HG03045 (cell line): ENCODE measurements at regions not wholly inside any gene's neighbourhood (a gene's known extent, or its start where the extent isn't known, plus 50 kb on each side); places are given as distances from the start of the nearest gene placed in this dataset.
"Not testable (repeated sequence)": the region's sequence is repeated elsewhere in the genome, so short reads cannot be mapped to it uniquely, and the experiment has no call there.

Experiments
- ATAC-seq: cut with Tn5 transposase; IDR thresholded peaks from one replicate; pipeline ENCODE4 v1.9.1; 2021; ENCODE audit warnings: mild to moderate bottlenecking, moderate library complexity; ENCODE audit not compliant: unreplicated experiment

DNA sequence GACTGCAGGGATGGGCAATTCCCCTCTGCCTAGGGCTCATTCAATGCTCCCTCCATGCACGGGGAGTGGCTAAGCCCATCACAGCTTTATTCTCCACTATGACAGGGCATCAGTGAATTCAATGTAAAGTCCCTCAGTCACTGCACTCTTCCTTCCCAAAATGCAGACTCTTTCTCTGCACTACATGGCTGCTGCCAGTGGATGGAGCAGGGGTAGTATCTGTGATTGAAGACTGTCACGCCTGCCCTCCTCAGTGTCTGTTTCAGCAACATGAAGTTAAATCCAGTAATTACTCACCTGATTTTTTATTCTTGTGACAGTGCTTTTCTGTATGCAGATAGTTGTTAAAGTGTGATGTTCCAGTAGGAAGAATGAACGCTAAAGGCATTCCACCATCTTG, 1323.2 kb downstream of the AMY1C start:
- ATAC-seq: no peak

DNA sequence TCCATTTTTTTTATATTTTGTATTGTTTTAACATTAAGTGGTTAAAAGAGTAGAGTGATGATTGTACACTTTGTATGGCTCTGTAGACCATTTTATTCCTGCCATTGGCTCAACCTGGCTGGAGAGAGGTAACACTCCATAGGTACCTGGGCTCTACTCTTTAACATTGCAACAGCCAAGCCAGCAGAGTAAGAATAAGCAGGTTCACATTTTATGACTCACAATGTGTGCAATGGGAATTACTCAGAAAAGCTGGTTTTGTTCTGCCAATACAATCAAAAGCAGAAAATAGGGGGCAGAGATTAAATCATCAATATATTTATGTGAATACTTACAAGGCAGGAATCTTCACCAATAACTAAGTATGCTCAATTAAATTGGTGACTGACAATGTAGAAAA, 1324.0 kb downstream of the AMY1C start:
- no peak for ATAC-seq

DNA sequence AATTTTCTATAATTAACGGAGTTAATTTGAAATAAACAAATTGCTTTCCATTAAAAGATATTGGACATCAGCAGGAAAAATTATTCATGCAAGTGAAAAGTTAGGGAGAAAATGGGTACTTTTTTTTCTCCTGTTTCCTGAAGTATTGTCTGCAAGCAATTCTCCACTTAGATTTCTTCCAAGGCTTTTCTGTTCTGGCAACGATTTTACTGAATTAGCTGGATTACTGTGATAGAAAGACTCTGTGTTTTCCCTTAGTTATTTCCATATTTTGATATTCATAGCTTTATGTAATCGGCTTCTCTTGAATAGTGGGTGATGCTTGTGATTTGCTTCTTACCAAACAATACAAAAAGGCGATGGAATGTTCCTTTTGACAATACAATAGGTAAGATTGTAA, 1333.9 kb downstream of the AMY1C start:
- ATAC-seq: no peak

DNA sequence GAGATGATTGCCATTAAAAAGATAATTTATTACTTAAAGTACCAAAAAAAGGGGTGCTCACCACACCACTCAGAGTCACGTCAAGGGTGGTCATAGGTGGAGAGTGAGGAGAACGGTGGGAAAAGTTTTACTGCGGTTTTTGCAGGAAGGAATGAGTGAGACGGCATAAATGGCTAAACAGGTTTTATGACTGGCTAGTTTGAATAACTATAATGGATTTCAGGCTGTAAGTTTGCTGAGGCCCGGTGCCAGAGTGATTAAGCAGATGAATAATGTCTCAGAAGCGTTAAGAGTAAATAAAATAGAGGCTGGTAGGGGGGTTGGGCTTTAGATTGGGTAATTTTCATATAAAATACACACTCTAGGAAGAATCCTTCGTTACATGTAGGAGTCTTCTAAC, 1337.8 kb downstream of the AMY1C start:
- no peak for ATAC-seq

GRCh38 chr1:105088166-105088565, 1338.5 kb downstream of the AMY1C start:
- ATAC-seq: no peak

DNA sequence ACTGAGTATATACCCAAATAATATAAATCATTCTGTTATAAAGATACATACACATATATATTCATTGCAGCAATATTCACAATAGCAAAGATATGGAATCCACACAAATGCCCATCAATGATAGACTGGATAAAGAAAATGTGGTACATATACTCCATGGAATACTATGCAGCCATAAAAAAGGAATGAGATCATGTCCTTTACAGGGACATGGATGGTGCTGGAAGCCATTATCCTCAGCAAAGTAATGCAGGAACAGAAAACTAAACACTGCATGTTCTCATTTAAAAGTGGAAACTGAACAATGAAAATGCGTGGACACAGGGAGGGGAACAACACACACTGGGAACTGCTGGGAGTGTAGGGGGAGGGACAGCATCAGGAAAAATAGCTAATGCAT, 1344.2 kb downstream of the AMY1C start:
- ATAC-seq: not testable (repeated sequence)

GRCh38 chr1:105100102-105100501, 1350.4 kb downstream of the AMY1C start:
- ATAC-seq: no peak

GRCh38 chr1:105101261-105101660, 1351.6 kb downstream of the AMY1C start:
- ATAC-seq: no peak

- ATAC-seq: no peak
Observed at GRCh38 chr1:105102371-105102770, 1352.7 kb downstream of the AMY1C start.

- ATAC-seq: no peak
Observed at GRCh38 chr1:105122041-105122440, 1372.3 kb downstream of the AMY1C start.

GRCh38 chr1:105137543-105138457, 1388.1 kb downstream of the AMY1C start:
- ATAC-seq: no peak

GRCh38 chr1:105138458-105138893, 1388.8 kb downstream of the AMY1C start:
- no peak for ATAC-seq

DNA sequence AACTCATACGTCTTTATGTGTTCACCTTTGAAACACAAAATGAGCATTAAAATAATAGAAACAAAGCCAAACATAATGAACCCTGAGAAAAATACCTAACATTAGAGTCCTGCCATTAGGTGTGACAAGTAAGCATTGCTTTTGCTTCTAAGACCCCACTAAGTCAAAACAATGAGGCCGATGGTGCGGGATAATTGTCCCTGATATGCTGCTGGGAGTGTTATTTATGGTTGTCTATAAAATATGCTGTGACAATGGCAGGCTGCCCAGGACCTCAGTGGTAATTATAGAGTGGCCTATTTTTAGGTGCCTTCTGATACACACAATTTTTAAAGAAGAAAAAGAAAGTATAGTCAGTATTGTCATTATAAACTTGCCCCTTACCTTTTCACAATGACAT, 1423.1 kb downstream of the AMY1C start:
- no peak for ATAC-seq

GRCh38 chr1:105180789-105181188, 1431.1 kb downstream of the AMY1C start:
- ATAC-seq: no peak

DNA sequence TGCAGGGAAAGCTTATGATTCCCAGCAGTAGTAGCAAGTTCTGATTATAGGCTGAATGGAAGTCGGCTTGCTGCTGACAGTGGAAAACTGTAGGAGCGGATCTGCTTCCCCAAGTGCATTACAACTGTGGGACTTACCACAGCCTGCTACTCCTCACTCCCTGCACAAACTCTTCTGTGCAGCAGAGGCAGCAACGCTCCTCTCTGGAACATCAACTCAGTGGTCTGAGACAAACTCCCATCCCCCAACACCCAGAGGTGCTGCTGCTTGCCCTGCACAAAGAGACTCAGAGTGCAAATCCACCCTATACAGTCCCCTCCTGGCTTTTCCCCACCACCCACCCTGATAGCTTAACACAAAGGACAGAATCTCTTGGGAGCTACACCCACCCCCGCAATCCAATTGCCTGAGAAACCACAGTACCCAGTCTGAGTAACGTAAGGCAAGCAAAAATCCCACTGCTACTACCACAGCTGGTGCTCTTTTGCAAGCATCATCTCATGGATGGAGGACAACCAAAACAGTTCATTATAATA, 1455.2 kb downstream of the AMY1C start:
- no peak for ATAC-seq

DNA sequence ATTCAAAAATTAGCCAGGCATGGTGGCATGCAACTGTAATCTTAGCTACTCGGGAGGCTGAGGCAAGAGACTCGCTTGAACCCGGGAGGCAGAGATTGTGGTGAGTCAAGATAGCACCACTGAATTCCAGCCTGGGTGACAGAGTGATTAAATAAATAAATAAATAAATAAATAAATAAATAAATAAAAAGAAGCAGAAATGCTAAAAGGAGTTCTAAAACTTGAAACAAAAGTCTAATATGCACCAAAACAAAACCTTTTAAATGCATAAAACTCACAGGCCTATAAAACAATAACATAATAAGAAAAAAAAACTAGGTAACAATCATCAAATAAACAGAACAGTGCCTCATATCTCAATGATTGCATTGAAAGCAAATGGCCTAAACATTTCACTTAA, 1458.9 kb downstream of the AMY1C start:
- ATAC-seq: no peak

DNA sequence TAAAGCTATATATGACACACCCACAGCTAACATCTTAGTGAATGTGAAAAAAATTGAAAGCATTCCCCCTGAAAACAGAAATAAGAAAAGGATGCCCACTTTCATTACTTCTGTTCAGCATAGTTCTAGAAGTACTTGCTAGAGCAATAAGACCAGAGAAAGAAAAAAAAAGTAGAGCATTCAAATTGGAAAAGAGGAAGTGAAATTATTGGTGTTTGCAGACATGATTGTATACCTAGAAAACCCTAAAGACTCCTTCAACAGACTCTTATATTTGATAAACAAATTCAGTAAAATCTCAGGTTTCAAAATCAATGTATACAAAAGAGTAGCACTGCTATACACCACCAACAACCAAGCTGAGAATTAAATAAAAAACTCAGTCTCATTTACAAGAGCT, 1461.0 kb downstream of the AMY1C start:
- no peak for ATAC-seq

DNA sequence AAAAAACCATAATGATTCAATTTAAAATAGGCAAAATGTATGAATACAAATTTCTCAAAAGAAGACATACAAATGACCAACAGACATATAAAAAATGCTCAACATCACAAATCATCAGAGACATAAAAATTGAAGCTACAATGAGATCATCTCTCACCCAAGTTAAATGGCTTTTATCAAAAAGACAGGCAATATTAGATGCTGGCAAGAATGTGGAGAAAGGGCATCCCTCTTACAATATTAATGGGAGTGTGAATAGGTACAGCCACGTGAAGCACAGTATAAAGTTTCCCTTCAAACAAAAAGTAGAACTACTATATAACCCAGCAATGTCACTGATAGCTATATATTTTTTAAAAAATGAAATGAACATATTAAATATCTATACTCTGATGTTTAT, 1481.7 kb downstream of the AMY1C start:
- ATAC-seq: no peak

- no peak for ATAC-seq
Observed at GRCh38 chr1:105243411-105243810, 1493.7 kb downstream of the AMY1C start.

GRCh38 chr1:105243969-105244368, 1494.3 kb downstream of the AMY1C start:
- no peak for ATAC-seq

DNA sequence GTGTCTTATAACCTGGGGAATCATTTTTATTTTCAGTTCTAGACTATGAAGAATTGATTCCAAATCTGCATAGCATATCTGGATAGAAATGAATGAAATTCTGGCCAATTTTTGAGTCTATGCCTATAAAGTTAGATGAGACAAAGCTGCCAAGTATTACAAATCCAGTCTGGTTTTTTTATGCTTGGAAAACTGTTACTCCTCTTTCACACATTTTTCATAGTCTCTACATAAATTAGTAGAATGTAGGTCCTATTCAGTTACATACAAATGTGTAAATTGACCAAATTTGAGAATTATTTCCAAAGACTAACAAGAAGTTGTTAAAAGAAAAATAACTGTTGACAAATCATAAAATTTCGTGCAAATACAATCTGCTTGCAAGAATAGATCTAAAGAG, 1505.2 kb downstream of the AMY1C start:
- no peak for ATAC-seq

DNA sequence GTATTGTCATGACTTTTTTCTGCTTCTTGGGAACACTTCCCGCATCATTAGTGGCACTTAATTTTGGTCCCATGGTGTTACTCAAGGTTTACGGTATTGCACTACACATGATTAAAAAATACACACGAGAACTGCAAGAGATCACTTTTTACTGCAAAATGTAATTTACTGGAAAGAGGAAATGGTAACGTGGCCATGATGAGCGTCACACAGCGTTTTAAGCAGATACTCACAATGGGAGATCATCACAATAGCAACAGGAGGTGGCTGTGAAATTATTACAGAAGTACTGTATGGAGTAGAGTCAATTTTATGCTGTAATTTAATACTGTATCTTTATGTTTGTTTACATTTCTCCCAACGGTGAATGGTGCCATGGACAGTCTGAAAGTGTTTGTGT, 1510.3 kb downstream of the AMY1C start:
- ATAC-seq: no peak

DNA sequence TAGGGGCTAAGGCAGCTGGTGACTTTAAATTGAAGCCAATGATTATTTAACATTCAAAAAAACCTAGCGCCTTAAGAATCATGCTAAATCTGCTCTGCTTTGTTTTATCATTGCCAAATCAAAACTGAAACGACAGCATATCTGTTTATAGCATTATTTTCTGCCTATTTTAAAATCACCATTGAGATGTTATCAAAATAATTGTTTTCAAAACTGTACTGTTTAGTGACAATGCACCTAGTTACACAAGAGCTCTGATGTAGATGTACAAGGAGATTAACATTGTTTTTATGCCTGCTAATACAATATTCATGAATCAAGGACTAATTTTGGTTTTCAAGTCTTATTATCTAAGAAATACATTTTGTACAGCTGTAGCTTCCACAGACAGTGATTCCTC, 1521.3 kb downstream of the AMY1C start:
- ATAC-seq: no peak
